Stimulated activated CD4-positive, alpha-beta T cell treated with anti-CD3 and anti-CD28 coated beads, Interleukin-2, amount 100 ng/mL, for 4 hours (primary cell): ENCODE measurements at regions not wholly inside any gene's neighbourhood (a gene's known extent, or its start where the extent isn't known, plus 50 kb on each side); places are given as distances from the start of the nearest gene placed in this dataset.
"Not testable (repeated sequence)": the region's sequence is repeated elsewhere in the genome, so short reads cannot be mapped to it uniquely, and the experiment has no call there.

Source experiments
- DNase-seq: peaks from one replicate; pipeline ENCODE4 v3.0.0-alpha.2; 2020; ENCODE audit warnings: low read depth

- DNase-seq = no peak
Measured at GRCh38 chr2:143850084-143850483, 669.8 kb downstream of the ZEB2 start.

- no peak for DNase-seq
Measured at GRCh38 chr2:143847257-143847656, 672.7 kb downstream of the ZEB2 start.

- no peak for DNase-seq
Measured at GRCh38 chr2:143844986-143845385, 674.9 kb downstream of the ZEB2 start.

GRCh38 chr2:143843686-143844085 lies 676.2 kb downstream of the ZEB2 start:
- DNase-seq = no peak

GRCh38 chr2:143842836-143843235 lies 677.1 kb downstream of the ZEB2 start:
- no peak for DNase-seq

- DNase-seq = no peak
Measured at GRCh38 chr2:143841935-143842334, 678.0 kb downstream of the ZEB2 start.

GRCh38 chr2:143840601-143841000 lies 679.3 kb downstream of the ZEB2 start:
- no peak for DNase-seq

GRCh38 chr2:143840194-143840593 lies 679.7 kb downstream of the ZEB2 start:
- no peak for DNase-seq

GRCh38 chr2:143839456-143839855 lies 680.5 kb downstream of the ZEB2 start:
- no peak for DNase-seq

- DNase-seq = not testable (repeated sequence)
Measured at GRCh38 chr2:143837055-143837454, 682.9 kb downstream of the ZEB2 start.

GRCh38 chr2:143835481-143835880 lies 684.4 kb downstream of the ZEB2 start:
- no peak for DNase-seq

GRCh38 chr2:143833015-143833660 lies 686.8 kb downstream of the ZEB2 start:
- no peak for DNase-seq

GRCh38 chr2:143830476-143830875 lies 689.4 kb downstream of the ZEB2 start:
- DNase-seq = no peak

GRCh38 chr2:143828763-143829537 lies 691.0 kb downstream of the ZEB2 start:
- DNase-seq = no peak

- DNase-seq = no peak
Measured at GRCh38 chr2:143824791-143825190, 695.1 kb downstream of the ZEB2 start.

- no peak for DNase-seq
Measured at GRCh38 chr2:143823876-143824275, 694.7 kb downstream of the ARHGAP15 start.

- no peak for DNase-seq
Measured at GRCh38 chr2:143823296-143823695, 694.1 kb downstream of the ARHGAP15 start.

GRCh38 chr2:143822736-143823135 lies 693.5 kb downstream of the ARHGAP15 start:
- DNase-seq = no peak

GRCh38 chr2:143819764-143820163 lies 690.5 kb downstream of the ARHGAP15 start:
- no peak for DNase-seq

GRCh38 chr2:143819190-143819735 lies 690.0 kb downstream of the ARHGAP15 start:
- DNase-seq = no peak
